ENCODE measurements at regions not wholly inside any gene's neighbourhood (a gene's known extent, or its start where the extent isn't known, plus 50 kb on each side); places are given as distances from the start of the nearest gene placed in this dataset.
A peak's percentile ranks its signal among the peaks of the same experiment; 100 is the strongest.

DNA sequence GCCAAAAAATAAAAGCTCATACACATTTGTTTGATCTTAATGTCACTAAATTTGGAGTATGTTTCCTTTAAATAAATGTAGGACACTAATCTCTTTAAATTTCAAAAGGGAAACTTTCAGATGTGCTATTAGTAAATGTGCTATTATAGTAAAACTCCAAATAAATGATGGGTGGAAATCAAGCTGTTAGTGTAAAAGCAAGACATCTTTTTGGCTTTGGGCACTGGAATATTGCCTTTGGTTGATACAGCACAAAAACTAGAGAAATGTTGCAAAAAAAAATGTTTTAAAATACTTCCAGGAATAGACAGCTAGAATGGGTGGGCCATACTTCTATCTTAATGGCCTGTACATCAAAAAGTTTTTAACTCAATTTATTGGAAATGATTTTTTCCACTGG, 151.6 kb downstream of the FBXO8 start:
- intact Hi-C loops (cut with DNase I; ENCODE audit: low total_unique reads) = no loop called here
- Histone ChIP-seq H3K9me3 (no peaks in the 10 kb centered on the region), H3K36me3 (no peaks in the 10 kb centered on the region), H3K27me3 (no peaks in the 10 kb centered on the region), H3K4me1 (no peaks in the 10 kb centered on the region), H3K27ac (no peak overlapping the region), H3K4me3 (no peak overlapping the region)
- DNase-seq = no peak
- no peak for TF ChIP-seq EP300 (IDR thresholded peaks at IDR 0.05; ENCODE audit: low read depth)
- TF ChIP-seq POLR2A (IDR thresholded peaks at IDR 0.05) = no peak
- TF ChIP-seq, protein P1, sequence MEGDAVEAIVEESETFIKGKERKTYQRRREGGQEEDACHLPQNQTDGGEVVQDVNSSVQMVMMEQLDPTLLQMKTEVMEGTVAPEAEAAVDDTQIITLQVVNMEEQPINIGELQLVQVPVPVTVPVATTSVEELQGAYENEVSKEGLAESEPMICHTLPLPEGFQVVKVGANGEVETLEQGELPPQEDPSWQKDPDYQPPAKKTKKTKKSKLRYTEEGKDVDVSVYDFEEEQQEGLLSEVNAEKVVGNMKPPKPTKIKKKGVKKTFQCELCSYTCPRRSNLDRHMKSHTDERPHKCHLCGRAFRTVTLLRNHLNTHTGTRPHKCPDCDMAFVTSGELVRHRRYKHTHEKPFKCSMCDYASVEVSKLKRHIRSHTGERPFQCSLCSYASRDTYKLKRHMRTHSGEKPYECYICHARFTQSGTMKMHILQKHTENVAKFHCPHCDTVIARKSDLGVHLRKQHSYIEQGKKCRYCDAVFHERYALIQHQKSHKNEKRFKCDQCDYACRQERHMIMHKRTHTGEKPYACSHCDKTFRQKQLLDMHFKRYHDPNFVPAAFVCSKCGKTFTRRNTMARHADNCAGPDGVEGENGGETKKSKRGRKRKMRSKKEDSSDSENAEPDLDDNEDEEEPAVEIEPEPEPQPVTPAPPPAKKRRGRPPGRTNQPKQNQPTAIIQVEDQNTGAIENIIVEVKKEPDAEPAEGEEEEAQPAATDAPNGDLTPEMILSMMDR (IDR thresholded peaks at IDR 0.05) = no peak
- TF ChIP-seq POLR2AphosphoS5 (IDR thresholded peaks at IDR 0.05) = no peak
- in situ Hi-C loops (cut with MboI; ENCODE audit: low pct_ligation_motif_present in 1 of 4, low pct_unique_long_range_greater_than_20kb in 1 of 4, low sequenced_read_pairs in 3 of 4) = loop anchor here in 3 of 4 donors (25.0 kb wide), 1 partner anchor 620 kb away; no protein-coding TSS in a partner anchor

DNA sequence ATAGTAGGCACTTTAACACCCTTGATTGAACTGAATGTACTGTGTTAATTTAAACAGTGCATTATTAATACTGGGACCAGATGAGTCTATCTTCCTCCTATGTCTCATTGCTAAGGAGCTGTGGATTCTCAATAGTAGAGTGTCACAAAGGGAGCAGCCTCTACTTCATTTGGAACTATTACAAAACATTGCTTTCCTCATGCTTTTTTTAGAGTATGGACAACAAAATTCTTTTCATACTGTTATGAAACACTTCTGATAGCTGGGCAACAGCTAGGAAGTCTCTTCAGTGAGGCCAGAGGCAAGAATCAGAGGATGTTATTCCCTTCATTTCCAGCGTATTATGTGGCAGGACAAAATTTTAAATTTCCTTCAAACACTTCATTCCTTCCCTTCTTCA, 160.8 kb downstream of the FBXO8 start:
- in situ Hi-C loops (cut with MboI; ENCODE audit: low pct_ligation_motif_present in 1 of 4, low pct_unique_long_range_greater_than_20kb in 1 of 4, low sequenced_read_pairs in 3 of 4) = no loop called here
- peak overlapping the region in 3 of 4 donors; percentile 25 to 63 (median 49) for H3K27ac ChIP-seq

GRCh38 chr4:174120446-174121295, 162.8 kb downstream of the FBXO8 start:
- intact Hi-C loops (cut with DNase I; ENCODE audit: low total_unique reads) (no loop called here), in situ Hi-C loops (cut with MboI; ENCODE audit: low pct_ligation_motif_present in 1 of 4, low pct_unique_long_range_greater_than_20kb in 1 of 4, low sequenced_read_pairs in 3 of 4) (no loop called here)
- TF ChIP-seq, protein P1 (IDR thresholded peaks at IDR 0.05) = peak; percentile 54 to 70 (median 55)
- no peak for TF ChIP-seq POLR2A (IDR thresholded peaks at IDR 0.05)
- TF ChIP-seq POLR2AphosphoS5 (IDR thresholded peaks at IDR 0.05) = no peak
- Histone ChIP-seq H3K36me3 (no peaks in the 10 kb centered on the region), H3K9me3 (no peaks in the 10 kb centered on the region), H3K4me3 (peak overlapping the region in 3 of 4 donors; percentile 4 to 28 (median 13)), H3K4me1 (peaks cover 0 to 9% (median 3%) of the 10 kb centered on the region in 4 donors), H3K27me3 (peaks cover 4% of the 10 kb centered on the region), H3K27ac (peak overlapping the region; percentile 18 to 66 (median 47))
- no peak for DNase-seq
- WGBS, 2 donors (ENCODE audit: low coverage in 1 of 2) = 19 to 22% methylated on average over 16 to 21 of the region's 21 CpGs

More for the DNA sequence above, 160.8 kb downstream of the FBXO8 start:
- Histone ChIP-seq H3K27me3 (peaks cover 4% of the 10 kb centered on the region), H3K4me1 (peaks cover 0 to 9% (median 3%) of the 10 kb centered on the region in 4 donors), H3K9me3 (no peaks in the 10 kb centered on the region), H3K36me3 (no peaks in the 10 kb centered on the region), H3K4me3 (no peak overlapping the region)
- intact Hi-C loops (cut with DNase I; ENCODE audit: low total_unique reads) = no loop called here
- TF ChIP-seq EP300 (IDR thresholded peaks at IDR 0.05; ENCODE audit: low read depth) (no peak), POLR2AphosphoS5 (IDR thresholded peaks at IDR 0.05) (peak in 1 of 3 donors; percentile 20)
- 62 to 63% methylated on average over 1 of the region's 1 CpG for WGBS, 2 donors (ENCODE audit: low coverage in 1 of 2)
- no peak for DNase-seq

DNA sequence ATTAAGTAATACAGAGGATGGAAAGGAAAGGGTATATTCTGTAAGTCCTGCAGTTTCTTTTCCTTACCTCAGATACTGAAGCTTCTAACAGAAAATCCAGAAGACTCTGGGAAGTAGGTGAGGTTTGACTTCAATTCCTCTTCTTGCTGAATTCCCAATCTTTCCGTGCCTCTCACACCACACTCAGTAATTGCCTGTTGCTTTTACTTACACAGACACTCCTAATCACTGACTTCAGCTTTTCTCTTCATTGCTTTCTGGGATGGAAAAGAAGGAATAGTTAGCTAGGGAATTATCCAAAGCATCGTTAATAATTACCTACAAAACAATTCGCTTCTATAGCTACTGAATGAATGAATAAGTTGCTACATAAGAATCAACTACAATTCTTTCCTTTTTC, 163.6 kb downstream of the FBXO8 start:
- TF ChIP-seq POLR2A (IDR thresholded peaks at IDR 0.05) = no peak
- no peak for TF ChIP-seq POLR2AphosphoS5 (IDR thresholded peaks at IDR 0.05)
- no peak for TF ChIP-seq EP300 (IDR thresholded peaks at IDR 0.05; ENCODE audit: low read depth)
- TF ChIP-seq, protein P1 (IDR thresholded peaks at IDR 0.05) = no peak
- 32 to 33% methylated on average over 3 of the region's 3 CpGs for WGBS, 2 donors (ENCODE audit: low coverage in 1 of 2)
- intact Hi-C loops (cut with DNase I; ENCODE audit: low total_unique reads) (no loop called here), in situ Hi-C loops (cut with MboI; ENCODE audit: low pct_ligation_motif_present in 1 of 4, low pct_unique_long_range_greater_than_20kb in 1 of 4, low sequenced_read_pairs in 3 of 4) (no loop called here)
- H3K4me3 ChIP-seq = peak overlapping the region in 3 of 4 donors; percentile 4 to 28 (median 13)
- H3K27ac ChIP-seq = peak overlapping the region; percentile 18 to 66 (median 46)
- no peaks in the 10 kb centered on the region for H3K9me3 ChIP-seq
- DNase-seq = no peak
- no peaks in the 10 kb centered on the region for H3K36me3 ChIP-seq
- peaks cover 0 to 9% (median 3%) of the 10 kb centered on the region in 4 donors for H3K4me1 ChIP-seq
- peaks cover 4% of the 10 kb centered on the region for H3K27me3 ChIP-seq

Data from transverse colon (tissue), 4 donors.